Activated CD8-positive, alpha-beta memory T cell treated with anti-CD3 and anti-CD28 coated beads for 4 hours (primary cell): ENCODE measurements at regions not wholly inside any gene's neighbourhood (a gene's known extent, or its start where the extent isn't known, plus 50 kb on each side); places are given as distances from the start of the nearest gene placed in this dataset.

ENCODE experiments used
- DNase-seq, 2 donors: peaks; one replicate each; pipeline ENCODE4 v3.0.0-alpha.2; 2020; ENCODE audit warnings: low read depth in 2 of 2

DNA sequence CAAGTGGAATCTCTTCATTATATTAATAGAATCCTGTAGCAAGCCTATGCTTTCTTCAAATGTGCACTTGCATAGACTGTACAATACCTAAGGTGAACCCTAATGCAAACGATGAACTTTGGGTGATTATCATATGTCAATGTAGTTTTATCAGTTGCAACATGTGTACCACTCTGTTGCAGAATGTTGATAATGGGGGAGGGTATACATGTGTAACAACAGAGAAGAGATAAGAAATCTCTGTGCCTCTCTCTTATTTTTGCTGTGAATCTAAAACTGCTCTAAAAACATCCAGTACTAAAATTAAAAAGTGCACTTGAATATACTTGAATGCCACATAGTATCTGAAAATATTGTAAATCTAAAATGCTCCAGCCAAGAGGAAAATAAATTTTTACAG lies 820.8 kb upstream of the MIR17HG start:
- no peak for DNase-seq

DNA sequence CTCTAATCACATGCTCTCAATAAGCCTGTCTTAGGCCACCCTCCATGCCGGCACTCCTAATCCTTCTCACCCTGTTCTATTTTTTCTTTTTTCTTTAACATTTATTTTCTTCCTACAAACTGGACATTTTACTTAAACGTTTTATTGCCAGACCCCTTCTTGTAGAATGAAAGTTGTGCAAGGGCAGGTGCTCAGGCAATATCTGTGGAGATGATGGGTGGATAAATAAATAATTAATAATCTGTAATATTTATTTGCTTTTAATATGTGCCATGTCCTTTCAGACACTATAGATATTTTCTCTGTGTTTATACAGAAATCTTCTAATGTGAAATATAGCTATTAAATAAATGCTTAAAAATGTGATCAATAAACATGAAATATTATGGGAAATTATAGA lies 815.7 kb upstream of the MIR17HG start:
- no peak for DNase-seq

DNA sequence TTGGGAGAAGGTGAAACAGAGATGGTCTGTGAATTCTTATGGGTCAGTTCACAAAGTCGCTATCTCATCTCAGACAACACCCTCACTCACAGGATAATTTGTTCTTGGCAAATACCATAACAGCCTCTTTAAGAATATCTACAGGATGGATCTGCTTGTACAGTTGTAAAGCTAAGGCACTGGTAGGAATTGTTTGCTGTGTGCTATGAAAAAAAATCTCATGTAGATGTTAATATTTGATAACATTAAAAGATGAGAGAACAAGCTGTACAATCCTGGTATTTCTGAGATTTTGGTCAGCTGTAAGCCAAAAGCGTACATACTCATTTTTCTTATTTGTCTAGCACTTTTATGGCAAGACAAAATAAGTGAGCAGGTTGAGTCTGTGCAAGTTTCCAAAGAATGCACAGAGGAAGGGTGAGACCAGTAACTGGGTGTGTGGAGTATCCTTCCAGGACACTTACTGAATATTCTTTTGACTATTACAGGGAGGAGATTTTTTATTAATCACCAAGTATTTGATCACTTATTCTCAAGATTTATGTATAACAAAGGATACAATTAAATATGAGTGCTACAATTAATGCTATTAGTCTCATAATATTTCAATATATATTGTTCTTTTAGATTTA lies 814.5 kb upstream of the MIR17HG start:
- DNase-seq, result no peak

DNA sequence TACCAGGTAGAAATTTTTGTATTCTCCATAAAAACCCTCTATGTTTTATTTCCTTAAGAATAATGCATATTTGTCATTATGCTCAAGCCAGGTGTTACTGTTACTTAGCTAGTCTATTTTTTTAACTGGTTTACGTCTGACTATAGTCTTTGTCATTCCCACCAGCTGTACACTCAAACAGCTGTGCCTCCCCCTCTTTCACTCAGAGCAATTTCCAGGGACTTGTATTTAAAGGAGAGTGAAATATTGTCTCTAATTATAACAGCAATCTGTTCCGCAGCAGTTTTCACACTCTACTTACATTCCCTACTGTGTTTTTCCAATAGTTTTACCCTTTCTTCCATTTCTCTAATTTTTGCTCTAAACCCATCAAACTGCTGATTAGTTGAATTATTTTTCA lies 813.6 kb upstream of the MIR17HG start:
- DNase-seq, result no peak

DNA sequence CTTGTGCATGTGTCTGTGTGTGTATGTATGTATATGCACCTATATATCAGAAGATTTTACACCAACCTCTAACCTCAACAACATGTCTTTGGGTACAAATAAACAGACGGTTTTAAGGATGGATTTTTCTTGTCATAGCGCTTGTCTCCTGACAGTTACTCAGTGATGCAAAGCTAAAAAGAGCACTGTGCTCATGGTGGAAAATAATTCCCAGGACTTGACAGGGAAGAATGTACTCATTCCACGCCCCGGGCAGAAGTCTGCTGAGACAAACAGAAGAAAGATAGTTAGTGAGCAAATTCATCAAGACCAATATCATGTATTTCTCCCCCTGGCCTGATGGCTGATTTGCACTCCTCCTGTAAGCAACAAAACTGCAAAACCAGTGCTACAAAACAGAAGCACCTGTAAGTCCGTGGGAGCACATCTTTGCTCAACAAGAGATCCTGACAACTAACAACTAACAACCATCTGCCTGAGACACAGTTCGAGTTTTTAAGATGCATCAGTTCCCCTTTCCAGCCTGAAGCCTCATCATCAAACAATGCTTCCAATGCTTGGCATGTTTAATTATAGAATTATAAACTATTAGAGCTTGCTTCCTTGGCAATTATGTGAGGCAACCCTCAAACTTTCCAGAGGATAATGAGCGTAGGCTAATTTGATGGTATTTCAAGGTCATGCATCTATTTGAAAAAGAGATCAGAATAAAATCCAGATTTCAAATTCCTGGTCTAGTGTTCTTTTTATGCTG lies 812.7 kb upstream of the MIR17HG start:
- DNase-seq, result no peak

DNA sequence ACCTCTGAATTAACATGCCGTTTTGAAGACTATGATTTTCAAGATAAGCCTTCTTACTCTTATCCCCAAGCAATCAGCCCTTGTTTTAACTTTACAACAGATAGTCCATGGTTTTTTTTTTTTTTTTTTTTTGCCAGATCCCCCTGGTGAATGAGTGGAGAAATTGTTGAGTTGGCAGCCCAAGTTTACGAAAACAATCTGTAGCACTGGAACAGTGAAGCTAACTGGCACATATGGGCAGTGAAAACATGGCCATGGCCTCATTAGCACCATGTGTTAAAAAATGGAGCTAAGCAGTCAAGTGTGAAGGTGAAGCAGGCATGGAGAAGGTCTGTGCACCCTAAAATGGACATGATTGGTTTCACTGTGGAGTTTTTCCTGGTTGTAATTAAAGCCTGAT lies 812.1 kb upstream of the MIR17HG start:
- DNase-seq, result no peak

DNA sequence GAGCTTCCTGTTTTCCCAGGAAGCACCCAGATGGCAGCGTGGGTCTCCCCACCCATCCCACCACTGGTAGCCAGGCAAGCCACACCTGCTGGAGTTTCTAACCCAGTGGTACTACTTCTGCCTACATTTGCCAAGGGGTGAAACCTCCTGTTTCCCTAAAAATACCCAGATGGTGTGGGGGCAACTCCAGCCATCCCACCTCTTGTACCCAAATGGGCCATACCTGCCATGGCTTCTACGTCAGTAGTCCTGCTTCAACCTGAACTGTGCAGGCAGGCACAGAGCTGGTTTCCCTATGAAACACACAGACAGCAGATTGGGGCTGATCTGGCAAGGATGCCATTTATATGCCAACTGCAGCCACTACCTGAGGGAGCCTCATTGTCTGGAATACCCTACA lies 809.4 kb upstream of the MIR17HG start:
- no peak for DNase-seq

DNA sequence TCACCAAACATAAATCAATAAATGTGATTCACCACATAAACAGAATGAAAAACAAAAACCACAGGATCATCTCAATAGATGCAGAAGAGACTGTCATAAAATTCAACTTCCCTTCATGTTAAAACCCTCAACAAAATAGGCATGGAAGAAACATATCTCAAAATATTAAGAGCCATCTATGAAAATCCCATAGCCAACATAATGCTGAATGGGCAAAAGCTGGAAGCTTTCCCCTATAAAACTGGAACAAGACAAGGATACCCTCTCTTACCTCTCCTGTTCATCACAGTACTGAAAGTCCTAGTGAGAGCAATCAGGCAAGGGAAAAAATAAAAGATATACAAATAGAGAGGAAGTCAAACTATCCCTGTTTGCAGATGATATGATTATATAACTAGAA lies 806.1 kb upstream of the MIR17HG start:
- DNase-seq, result no peak

DNA sequence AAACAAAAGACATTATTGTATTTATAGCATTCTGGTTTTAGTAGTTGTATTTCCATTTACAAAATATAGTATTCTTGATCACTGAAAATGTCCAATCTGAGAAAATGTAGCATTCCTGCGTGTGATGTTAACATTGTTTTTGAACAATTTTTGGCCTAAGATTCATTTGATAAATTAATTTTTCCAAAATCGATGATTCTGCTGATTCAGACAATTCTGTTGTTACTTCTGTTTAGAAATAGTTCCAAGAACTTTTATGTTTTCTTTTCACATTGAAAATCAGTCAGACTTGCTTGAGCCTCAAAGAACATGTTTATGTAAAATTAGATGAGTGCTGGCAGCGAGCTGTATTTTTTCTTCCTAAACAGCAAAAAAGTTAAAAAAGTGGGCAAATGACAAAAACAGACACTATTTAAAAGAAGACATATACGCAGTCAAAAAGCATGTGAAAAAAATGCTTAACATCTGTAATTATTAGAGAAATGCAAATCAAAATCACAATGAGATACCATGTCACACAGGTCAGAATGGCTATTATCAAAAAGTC lies 804.5 kb upstream of the MIR17HG start:
- DNase-seq, result no peak

DNA sequence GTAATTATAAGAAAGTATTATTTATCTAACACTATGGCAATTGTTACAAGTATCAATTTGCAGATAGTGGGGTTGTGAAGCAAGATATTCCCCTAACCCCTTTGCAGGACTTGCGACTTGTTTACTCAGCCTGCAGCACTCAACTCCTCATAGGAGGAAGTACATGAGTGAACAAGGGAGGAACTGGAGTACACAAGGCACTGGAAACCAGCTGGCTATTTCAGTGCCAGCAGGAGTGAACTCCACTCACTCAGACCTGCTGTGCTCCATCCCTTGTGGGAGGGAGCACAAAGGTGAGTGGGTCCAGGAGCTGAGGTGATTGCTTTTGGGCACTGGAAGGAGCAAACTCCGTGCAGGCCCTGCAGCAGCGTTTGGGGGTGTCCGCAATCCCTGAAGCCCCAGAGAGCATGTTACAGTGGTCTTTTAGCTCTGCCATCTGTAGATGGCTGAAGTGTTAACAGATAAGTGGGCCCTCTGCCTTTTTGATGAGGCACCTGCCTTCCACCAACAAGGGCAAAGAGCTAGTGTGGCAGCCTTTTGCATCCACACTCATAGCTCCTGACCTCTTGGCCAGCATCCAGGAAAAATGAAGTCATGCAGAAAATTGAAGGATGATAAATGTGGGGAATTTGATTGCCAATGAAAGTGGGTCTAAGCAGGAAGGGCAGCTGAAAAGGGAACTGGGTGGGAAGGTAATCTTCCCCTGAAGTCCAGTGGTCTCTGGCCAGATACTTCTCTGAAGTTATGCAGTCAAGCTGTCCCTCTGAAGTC lies 802.2 kb upstream of the MIR17HG start:
- DNase-seq, result no peak

DNA sequence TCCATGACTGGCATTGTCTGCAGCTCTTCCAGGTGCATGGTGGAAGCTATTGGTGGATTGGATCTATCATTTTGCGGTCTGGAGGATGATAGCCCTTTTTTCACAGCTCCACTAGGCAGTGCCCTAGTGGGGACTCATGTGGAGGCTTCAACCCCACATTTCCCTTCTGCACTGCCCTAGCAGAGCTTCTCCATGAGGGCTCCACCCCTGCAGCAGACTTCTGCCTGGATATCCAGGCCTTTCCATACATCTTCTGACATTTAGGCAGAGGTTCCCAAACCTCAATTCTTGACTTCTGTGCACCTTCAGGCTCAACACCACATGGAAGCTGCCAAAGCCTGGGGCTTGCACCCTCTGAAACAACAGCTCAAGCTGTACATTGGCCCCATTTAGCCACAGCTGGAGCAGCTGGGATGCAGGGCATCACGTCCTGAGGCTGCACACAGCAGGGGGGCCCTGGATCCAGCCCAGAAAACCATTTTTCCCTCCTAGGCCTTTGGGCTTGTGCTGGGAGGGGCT lies 800.2 kb upstream of the MIR17HG start:
- DNase-seq, result no peak

DNA sequence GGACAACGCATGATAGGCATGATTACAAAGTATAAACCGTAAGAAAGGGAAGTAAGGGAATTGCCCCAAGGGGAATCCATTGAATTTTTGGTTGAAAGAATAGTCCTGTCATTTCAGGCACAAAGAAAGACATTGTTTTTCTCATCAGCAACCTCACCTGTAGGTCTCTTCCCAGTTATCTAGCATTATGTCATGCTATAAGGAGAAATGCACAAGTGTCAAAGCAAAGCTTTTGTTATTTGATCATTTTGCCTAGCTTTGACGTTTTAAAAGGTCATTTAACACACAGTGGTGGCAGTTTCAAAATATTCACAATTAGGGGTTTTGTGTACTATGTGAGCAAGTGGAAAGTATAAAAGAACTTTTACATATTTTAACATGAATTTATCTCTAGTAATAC lies 796.2 kb upstream of the MIR17HG start:
- DNase-seq, result no peak

DNA sequence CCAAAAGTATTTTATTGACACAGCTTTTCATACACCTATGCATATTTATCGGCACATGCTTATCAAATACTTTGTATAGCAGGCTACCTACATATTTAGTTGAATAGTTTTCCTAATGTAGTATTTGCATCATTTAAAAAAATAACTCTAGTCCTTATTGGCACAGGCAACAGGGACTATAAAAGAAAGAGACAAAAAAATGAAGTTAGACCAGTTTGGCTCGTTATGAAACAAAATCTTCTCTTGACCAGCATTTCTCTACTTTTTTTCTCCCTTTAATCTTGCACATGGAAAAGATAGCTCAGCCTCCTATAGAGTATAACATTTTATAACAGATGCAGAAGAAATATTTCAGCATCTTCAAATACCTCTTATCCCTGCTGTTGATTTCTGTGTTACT lies 794.8 kb upstream of the MIR17HG start:
- no peak for DNase-seq

DNA sequence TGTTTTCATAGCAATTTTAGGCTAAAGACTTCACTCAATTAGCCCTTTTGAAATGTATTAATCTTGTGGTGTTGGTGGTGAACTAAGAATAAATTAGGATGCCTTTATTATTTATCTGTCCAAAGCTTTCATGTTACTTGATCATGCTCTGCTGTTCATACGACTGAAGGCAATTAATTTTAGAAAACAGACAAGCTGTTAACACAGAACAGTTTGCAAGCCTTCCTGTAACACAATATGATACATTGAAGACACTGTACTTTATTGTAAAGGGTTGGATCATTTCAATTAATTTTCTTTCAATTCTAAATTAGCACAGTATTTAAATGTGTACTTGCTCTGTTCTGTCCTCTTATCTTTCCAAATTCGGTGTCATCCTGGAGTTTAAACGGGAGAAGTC lies 794.3 kb upstream of the MIR17HG start:
- DNase-seq, result no peak

DNA sequence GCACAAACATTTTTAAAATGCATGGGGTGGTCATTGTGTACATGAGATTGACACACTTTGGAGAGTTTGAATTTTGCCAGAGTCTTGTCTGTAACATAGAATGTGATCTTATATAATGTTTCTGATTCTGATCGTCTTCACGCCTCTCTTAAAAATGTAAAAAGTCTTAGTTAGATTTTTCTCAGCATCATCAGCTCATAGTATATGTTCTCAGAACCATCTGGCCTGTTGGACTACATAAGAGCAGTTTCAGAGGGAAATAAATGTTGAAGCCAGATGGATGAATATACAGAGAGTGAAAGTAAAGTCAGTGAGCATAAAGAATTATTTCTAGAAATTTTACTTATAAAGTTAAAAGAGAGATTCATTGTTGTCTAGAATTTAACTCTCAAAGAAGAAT lies 789.9 kb upstream of the MIR17HG start:
- DNase-seq, result no peak

DNA sequence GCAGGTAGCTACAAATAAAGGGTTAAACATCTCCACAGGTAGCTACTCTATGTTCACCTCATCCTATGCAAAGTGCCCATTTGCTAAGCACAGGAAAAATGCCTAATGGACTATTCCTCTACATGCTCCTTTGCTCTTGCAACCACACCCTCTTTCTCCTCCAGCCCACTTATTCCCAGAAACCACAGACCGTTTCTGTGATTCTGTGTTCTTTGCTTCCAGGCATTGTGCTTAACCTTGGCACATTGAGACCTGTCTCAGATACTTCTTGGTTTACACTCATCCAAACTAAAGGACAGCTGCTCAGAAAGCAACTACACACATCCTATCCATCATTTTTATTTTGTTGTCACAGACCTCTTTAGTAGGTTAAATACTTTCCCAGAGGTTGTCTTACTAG lies 785.0 kb upstream of the MIR17HG start:
- no peak for DNase-seq

DNA sequence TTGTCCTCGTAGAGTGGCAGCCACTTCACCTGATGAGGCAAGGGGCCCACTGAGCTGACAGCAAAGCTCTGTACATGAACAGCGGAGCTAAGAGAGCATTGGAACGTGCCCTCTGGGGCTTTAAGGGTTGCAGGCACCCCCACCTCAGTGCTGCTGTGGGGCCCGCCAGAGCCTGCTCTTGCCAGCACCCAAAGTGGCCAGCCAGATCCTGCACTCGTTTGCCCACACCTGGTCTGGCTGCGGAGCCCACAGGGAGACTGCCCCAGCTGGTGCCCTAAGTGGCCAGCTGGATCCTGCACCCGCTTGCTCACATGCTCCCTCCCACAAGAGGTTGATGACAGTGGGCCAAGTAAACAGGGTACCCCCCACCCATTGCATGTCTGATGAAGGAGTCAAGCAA lies 783.4 kb upstream of the MIR17HG start:
- DNase-seq, result no peak

DNA sequence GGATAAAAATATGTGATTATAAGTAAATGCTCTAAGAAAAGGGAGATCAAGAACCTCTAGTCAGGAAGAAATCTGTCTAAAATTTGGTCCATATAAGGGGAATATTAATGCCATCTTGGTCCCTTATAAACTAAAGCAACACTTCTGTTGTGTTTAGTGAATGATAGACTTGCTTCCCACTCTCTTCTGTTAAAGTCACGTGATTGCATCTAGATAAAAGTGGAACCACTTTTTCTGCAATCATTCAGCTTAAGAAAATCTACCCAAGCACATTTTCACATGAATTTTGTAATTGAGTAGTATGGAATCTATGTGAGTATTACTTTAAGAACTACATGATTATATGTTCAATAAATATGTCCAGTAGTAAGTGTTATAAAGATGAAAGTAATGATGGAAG lies 782.9 kb upstream of the MIR17HG start:
- no peak for DNase-seq

DNA sequence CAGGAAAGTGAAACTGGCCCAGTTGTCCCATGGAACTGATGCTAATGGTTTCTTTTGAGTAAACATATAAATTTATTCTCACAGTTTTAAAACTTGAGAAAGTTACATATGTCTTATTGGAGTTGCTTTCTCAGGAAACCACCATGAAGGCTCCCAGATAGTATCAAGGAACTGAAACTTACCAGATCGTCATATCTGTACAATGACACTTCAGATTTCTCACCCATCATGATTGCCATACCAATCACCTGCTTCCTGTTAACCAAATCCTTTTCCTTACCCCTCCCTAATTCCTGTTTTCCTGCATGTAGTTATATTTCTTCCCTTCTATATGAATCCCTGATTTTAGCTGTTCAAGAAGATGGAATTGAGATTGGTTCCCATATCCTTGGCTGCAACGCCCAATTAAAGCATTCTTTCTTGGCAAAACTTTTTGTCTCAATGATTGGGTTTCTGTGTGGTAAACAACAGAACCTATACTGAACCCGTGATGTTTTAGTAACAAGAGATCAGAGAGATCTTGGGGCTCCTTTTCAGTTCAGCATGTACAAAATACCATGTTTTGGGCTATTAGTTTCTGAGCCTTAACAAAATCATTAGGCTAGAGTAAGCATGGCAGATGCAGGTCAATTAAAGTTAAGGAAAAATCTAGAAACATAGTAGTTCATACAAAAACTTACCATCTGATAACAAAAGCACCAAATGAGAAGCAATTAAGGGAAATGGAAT lies 781.3 kb upstream of the MIR17HG start:
- no peak for DNase-seq

DNA sequence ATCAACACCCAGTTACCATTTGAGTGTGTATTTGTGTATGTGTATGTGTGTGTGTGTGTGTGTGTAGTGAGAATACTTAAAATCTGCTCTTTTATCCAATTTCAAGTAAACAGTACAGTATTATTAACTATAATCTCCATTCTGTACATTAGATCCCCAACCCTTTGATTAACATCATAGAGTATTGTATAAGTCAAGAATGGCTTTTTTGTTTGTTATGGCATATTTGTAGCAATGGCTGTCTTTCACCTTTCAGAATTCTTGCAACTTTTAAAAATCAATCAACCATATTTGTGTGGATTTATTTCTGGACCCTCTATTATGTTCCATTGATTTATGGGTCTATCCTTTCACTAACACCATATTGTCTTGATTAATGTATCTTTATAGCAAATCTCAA lies 779.3 kb upstream of the MIR17HG start:
- no peak for DNase-seq

DNA sequence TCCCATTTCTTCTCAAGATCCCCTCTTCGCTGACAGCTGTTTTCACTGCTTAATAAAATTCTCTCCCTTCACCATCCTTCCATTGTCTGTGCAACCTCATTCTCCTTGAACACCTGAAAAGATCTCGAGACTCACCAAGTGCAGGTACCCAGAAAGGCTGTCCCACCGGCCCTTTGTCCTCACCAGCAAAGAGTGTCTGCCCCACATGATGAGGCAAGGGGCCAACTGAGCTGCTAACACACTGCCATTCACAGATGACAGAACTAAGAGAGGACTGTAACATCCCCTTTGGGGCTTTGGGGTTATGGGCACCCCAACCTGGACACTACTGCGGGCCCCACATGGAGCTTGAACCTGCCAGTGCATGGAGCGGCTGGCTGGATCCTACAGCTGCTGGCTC lies 771.4 kb upstream of the MIR17HG start:
- no peak for DNase-seq

DNA sequence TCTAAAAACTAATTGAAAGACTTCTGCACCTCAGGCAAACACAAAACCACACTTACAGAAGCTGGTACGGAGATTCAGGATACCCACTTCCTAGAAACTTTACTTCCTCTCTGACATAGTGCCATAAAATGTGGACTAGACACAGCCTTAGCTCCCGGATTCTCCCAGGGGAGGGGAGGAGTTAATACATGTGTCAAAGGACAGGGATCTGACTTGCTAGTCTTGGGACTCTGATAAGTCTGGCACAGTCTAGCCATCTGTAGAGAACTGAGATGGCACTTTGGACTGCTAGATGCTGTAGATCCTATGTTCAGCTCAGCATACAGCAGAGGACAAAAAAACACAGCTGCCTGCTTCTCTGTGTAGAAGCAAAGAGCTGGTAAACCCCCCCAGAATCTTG lies 769.8 kb upstream of the MIR17HG start:
- no peak for DNase-seq
